Tongue (tissue), 1 donor: ENCODE measurements at regions not wholly inside any gene's neighbourhood (a gene's known extent, or its start where the extent isn't known, plus 50 kb on each side); places are given as distances from the start of the nearest gene placed in this dataset.
"Not testable (repeated sequence)": the region's sequence is repeated elsewhere in the genome, so short reads cannot be mapped to it uniquely, and the experiment has no call there.

Experiments
- DNase-seq: peaks from one replicate; pipeline ENCODE4 v3.0.0-alpha.2; 2015

DNA sequence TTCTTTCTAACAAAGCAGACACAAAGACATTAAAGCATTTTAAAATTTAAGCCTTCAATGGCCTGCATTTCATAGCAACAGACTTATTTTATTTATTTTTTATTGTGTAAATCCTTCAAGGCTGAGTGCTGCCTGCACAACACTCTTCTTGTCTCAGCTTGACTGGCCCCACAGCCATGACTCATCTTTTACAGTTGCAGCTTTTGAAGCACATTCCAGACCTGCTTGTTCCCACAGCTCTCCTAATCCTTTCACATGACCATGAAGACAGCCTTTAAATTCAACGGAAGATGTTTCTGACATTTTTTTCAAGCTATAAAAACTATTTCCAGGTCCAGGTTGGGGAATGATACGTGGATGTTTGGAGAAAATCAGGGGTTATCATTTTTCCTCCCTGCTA lies 276.9 kb upstream of the TACR3 start:
- peak; percentile 82 for DNase-seq

DNA sequence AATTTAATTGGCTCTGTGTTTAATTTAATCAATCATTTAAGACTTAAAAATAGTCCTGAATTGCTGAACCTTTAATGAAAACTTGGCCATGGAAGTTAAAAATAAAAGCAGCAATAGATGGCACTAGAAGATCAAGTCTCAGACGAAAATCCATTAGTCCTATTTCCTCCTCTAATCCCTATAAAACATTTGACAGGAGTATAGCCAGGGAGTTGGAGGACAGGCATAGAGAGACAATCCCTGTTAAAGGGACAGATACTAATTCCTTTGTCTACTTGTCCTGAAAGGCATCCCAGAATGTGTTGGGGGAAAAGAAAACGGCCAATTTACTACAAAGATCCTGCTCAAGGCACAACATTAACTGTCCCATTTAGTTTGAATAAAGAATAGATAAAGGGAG lies 276.3 kb upstream of the TACR3 start:
- DNase-seq = peak; percentile 71

DNA sequence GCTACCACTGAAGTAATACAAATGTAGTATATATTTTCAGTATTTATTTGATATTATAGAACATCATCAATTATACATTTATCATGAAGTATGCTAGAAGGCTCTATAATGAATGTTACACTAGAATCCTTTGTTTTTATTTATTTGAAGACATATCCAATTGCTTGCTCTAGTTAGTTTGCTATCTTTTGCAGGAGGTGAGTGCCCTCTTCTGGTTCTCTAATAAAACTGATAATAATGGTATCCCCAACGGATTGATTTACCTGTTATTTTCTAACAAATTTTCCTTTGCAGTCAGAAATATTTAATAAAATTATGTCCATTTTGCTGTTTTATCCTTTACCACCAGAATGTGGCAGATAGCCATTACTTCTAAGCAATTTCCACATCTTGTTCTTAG lies 274.3 kb upstream of the TACR3 start:
- peak; percentile 3 for DNase-seq

DNA sequence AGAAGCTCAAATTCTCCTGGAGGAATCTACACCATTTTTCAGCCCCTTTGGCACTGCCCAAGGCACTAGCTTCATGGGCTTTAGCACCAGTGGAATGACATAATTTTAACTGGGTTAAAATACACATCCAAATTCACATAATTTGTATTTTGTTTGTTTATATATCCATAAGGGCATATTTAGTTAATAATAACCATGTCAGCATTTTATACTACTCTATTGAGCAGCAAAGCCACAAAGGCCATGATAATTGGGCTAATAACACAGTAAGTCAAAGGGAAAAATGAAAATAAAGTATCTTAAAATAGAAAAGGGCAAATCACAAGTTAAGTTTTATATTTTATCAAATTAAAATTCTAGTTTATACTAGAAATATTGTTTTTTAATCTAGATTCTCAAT lies 262.7 kb upstream of the TACR3 start:
- DNase-seq = no peak

DNA sequence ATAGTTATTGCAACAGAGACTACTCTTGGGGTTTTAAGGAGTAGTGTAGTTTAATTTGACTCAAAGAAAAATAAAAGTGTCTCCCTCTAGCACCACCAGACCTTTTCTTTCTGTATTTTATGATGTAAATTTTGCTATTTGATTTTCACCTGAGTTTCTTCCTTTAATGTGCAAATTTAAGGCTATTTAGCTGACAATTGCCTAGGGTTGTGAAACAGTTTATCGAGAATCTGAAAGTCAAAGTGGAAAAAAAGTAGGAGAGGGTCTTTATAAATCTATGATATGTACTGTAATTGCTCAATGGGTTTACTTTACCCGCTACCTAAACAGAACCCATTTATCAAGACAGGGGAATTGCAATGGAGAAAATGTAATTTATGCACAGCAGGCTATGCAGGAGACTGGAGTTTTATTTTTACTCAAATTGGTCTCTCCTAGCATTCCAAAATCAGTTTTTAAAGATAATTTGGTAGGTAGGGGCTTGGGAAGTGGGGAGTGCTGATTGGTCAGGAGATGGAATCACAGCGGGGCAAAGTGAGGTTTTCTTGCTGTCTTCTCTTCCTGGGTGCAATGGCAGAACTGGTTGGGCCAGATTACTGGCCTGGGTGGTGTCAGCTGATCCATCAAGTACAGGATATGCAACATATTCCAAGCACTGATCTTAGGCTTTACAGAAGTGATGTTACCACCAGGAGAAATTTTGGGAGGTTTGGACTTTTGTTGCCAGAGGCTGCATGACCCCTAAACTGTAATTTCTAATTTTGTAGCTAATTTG lies 228.6 kb upstream of the TACR3 start:
- no peak for DNase-seq

DNA sequence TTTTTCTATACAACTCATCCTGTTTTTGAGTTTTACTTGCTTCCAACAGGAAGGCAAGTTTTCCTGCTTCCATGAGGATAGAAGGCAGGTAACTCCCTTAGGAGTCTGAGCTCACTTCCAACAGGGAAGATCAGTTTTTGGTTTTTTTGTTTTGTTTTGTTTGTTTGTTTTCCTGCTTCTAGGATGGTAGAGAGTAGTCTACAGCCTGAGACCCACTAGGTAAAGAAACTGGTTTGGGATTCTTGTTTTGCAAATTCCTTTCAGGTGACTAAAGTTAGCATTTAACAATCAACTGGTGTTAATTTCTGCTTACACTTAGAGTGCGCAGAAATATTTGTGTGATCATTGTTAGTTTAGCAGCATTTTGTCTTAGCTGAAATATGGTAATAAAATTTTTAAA lies 227.8 kb upstream of the TACR3 start:
- DNase-seq = no peak

DNA sequence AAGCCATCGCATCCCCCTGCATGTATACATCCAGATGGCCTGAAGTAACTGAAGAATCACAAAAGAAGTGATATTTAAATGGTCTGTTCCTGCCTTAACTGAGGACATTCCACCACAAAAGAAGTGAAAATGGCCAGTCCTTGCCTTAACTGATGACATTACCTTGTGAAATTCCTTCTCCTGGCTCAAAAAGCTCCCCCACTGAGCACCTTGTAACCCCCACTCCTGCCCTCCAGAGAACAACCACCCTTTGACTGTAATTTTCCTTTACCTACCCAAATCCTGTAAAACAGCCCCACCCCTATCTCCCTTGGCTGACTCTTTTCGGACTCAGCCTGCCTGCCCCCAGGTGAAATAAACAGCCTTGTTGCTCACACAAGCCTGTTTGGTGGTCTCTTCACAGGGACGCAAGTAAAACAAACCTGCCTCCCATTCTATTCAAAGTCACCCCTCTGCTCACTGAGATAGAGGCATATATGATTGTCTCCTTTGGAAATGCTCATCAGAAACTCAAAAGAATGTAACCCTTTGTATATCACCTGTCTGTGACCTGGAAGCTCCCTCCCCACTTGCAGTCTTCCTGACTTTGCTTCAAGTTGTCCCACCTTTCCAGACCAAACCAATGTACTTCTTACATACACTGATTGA lies 227.0 kb upstream of the TACR3 start:
- not testable (repeated sequence) for DNase-seq

DNA sequence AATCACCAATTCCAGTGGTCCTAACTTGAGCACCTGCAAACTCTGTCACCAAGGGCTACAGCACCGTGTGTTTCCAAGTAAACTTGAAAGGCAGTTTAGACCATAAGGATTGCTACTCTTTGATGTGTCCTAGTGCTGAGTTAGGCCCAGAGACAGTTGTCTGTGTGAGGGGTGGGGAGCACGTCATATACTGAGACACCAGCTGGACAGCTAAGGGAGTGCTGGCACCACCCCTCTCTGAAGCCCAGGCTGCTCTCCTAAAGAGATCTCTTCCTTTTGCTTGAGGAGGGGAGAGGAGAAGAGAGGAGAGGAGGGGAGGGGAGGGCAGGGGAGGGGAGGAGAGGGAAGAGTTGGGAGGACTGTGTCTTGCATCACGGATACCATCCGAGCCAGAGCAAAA lies 218.7 kb upstream of the TACR3 start:
- no peak for DNase-seq

DNA sequence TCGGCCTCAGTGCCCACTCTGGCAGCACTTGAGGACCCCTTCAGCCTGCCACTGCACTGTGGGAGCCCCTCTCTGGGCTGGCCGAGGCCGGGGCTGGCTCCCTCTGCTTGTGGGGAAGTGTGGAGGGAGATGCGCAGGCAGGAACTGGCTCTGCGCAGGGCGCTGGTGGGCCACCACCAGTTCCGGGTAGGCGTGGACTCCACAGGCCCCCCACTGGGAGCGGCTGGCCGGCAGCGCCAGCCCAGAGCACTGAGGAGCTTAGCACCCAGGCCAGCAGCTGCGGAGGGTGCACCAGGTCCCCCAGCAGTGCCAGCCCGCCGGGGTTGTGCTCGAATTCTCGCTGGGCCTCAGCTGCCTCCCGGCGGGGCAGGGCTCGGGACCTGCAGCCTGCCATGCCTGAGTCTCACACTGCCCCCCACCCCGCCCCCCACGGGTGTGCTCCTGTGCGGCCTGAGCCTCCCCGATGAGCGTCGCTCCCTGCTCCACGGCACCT lies 216.9 kb upstream of the TACR3 start:
- DNase-seq = no peak

DNA sequence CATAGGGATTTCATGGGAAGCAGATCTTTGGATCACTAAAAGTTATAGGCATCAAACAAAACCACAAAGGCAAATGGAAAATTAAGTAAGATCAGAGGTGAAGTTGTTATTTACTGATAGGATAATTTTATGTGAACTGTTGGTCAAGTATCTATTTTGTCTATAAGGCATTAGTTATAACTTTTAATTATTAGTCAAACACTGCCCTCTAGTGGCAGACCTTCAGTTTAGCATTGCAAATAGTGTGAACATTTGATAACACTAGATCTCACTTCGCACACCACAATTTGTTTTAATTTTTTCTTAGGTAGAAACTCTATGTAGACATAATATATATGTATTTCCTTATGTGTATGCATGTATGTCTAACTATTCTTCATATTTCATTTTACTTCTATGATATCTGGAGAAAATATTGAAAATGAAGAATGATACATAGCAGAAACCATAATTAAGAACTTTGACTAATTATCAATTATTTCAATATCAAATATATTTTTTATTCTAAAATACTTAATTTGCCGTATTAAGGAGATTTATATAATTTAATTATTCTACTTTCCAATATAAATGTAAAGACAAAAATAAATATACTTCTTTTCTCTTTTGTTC lies 214.5 kb upstream of the TACR3 start:
- peak; percentile 79 for DNase-seq

DNA sequence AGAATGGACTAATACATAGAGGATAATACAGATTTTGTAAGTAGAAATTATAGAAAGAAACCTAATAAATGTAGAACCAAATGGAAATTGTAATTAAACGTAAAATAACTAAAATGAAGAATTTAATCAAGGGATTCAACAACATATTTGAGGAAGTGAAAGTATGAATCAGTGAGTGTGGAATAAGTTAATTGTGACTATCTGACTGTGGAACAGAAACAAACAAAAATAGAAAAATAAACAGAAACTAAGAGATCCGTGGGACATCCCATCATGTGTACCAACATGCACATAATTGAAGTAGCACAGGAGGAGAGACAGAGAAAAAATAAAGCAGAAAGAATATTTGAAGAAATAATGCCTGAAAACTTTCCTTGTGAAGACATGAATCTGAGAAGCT lies 208.6 kb upstream of the TACR3 start:
- no peak for DNase-seq

DNA sequence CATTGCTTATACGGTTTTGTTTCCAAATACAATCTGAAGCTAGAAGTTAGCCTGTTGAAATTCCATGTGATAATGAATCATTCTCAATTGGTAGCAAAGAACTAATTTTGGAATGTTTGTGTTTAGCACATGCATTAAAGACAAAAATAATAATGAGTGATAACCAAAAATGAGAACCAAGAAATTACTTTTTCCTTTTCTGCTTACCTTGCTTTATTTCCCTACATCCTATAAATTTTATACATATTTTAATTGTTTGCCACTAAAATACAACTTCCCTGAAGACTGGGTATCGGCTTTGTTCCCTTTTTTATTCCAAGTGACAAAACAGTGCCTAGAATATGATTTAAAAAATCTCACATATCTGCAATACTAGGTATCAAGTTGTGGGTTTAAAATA lies 203.8 kb upstream of the TACR3 start:
- DNase-seq = no peak

DNA sequence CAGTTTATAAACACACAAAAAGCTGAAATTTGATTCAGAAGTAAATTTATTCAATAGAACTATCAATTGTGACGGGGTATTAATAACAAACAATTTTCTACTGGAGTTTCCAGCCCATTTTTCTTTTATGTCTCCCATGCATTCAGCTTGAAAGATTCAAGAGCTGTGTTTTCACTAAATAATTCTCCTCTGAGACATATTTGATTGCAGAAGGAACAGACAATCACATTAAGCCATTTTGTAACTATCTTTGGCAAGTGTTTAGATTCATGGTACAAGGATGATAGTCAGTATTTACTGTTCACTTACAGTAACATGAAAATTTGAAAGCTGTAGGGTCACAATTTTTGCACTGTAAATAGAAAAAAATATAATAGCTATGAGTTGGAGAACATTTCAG lies 198.4 kb upstream of the TACR3 start:
- no peak for DNase-seq

DNA sequence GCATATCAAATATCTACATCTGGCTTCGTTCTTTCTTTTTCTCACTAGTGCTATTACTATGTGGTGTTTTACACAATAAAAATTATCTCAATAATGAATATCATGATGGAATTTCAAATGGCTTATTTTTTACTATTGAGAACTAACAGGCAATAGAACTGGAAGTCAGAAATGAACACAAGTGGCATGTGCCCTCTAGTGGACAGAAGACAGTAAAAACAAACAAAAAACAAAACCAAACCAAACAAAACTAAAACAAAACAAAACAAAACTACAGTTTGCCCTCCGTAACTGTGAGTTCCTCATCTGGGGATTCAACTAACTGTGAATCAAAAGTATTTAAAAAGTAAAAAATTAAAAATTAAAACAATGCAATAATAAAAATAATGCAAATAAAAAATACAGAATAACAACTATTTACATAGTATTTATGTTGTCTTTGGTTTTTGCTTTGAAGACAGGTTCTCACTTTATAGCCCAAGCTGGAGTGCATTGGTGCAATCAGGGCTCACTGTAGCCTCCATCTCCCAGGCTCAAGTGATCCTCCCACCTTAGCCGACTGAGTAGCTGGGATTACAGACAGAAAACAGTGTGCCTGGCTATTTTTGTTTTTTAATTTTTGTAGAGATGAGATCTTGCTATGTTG lies 195.6 kb upstream of the TACR3 start:
- DNase-seq = peak; percentile 58

DNA sequence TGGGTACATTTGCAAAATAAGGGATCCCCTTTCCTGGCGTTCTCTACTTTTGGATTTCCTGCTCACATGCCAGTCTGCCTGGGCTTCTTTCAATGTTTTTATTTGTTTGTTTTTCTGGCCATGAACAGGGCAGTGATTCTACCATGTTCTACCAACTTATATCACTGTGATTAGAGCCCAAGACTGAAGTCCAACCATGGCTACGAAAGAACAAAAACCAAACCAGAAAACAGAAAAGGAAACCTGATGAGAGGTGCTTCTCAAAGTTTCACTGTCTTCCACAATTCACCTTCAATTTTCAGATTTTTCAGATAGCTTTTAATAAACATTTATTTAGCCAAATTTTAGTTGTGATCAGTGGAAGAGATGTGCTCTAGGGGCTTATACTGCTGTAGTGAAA lies 187.6 kb upstream of the TACR3 start:
- no peak for DNase-seq

DNA sequence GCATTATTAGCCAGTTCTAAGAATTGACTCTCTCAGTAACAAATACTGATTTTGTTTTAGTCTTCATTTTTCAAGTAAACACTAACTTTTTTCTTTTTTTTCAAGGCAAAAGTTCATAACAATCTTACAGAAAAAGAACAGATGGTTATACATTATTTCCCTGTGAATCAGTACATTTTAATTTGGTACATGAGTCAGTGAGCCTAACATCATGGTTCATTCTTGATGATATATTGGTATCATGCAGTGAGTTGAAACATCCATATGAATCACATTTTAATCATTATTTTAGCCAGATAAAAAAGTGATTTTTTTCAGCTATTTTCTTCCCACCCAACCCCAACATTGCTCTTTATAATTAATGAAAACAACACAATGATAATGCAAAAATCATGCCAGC lies 184.3 kb upstream of the TACR3 start:
- DNase-seq = no peak

DNA sequence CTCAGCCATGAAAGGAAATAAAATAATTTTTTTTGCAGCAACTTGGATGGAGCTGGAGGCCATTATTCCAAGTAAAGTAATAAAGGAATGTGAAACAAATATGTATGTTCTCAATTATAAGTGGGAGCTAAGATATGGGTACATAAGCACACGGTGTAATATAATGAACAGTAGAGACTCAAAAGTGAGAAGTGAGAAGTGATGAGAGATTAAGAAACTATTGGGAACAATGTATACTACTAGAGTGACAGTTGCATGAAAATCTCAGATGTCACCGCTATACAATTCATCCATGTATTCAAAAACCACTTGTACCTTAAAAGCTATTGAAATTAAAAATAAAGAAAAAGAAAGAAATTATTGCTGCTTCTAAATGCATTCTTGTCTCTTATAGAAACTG lies 182.9 kb upstream of the TACR3 start:
- no peak for DNase-seq

DNA sequence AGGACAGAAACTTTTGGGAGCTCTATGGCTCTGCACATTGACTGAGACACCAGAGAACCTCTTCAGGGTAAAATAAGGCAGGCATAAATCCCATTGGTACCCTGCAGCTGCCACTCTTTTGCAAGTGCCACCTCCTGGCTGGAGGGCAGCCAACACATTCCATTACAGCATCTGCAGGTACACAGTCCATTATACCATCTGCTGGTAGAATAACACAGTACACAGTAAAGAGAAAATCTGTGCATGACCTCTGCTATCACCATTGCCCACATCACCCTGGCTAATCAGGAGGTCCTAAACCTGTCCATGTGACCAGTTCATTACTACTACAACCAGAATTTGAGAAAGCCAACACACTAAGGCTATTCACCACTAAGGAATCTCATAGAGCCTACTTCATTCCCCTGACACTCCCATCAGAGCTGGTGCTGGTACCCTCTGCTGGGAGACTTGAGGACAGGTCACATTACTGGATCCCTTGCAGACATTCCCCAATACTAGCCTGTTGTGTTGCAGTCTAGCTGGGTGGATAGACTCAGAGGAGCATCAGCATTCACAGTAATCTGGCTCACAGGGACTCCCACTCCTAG lies 176.2 kb upstream of the TACR3 start:
- DNase-seq = no peak

DNA sequence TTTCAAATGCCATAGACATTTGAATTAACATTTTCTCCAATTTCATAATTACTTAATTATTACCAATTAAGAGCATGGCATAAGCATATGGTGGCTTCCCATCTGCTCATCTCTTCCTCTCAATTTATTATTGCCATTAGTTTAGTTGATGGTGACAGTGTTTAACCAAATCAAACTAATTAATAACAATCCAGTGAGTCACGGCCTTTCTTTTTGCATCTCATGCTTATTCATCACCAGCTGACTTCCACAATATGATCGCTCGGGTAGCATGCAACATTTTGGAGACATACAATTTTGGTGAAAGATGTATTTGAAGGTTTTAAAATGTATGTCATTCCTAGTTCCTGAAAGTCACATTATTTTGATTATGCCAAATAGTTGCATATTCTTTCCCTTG lies 172.8 kb upstream of the TACR3 start:
- no peak for DNase-seq

DNA sequence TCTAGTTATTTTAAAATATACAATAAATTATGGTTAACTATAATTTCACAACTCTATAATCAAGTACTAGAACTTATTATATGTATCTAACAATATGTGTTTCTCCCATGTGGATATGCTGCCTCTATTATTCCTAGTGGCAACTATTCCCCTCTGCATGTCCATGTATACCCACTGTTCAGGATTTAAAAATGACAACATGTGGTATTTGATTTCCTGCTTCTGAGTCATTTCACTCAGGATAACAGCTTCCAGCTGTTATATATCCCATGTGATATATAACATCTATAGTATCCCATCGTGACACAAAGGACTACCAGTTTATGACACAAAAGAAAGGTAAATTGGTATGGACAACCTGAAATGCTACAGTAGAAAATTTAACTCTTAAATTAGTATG lies 167.4 kb upstream of the TACR3 start:
- DNase-seq = no peak

DNA sequence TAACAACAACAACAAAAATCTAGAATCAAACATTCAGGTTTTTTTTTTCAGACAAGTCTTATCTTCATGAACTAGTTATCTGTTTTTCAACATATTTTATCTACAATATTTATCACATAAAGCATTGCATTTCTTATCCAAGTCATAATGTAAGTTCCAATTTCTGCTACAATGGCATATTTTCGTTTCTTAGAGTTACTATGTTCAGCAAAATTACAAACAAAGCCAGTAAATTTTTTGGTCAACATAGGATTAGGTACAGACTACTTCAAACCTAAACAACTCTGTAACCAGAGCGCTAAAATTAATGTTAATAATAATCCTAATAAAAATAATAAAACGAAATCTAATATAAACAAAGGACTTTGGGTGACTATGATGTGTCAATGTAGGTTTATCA lies 165.4 kb upstream of the TACR3 start:
- DNase-seq = no peak

DNA sequence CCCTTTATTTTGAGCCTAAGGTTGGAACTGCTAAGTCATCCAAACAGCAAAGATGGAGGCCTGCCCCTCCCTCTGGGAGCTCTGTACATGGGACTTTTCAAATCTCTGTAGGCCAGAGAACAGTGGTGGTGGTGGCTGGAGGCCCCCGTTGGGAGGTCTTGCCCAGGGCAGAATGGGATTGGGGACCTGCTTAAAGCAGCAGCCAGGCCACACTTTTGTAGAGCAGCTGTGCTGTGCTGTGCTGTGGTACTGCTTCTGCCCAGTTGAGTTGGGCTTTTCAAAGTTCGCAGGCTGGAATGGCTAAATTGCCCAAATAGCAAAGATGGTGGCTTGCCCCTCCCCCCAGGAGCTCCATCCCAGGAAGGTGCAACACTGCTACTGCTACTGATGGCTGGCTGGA lies 147.5 kb upstream of the TACR3 start:
- no peak for DNase-seq

DNA sequence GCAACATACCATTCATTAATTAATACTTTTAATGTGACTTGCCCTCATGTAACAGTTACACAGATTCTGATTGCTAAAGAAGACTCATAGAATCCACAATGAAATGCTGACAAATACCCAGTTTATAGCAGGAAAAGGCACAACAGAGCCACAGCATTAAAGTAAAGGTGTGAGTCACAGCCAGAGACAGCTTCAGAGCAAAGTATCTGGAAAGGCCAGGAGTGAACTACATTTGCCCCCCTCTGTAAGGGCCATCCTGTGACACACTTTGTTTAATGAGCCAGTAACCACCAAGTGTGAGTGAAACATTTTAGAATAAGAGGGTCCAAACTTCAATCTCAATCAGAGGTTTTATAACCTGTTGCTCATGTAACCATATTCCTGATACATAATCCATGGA lies 133.8 kb upstream of the TACR3 start:
- no peak for DNase-seq
